ENCODE measurements at regions not wholly inside any gene's neighbourhood (a gene's known extent, or its start where the extent isn't known, plus 50 kb on each side); places are given as distances from the start of the nearest gene placed in this dataset.
"Not testable (repeated sequence)": the region's sequence is repeated elsewhere in the genome, so short reads cannot be mapped to it uniquely, and the experiment has no call there.

- no peak for DNase-seq
These were observed 195.5 kb downstream of the CDCA7 start for GRCh38 chr2:173550143-173550542.

- DNase-seq: no peak
These were observed 197.9 kb downstream of the CDCA7 start for GRCh38 chr2:173552531-173552930.

- no peak for DNase-seq
These were observed 198.9 kb downstream of the CDCA7 start for GRCh38 chr2:173553593-173553992.

- DNase-seq: peak in 1 of 2 experiments; percentile 41
These were observed 201.2 kb downstream of the CDCA7 start for GRCh38 chr2:173555833-173556232.

GRCh38 chr2:173556816-173557215, 202.1 kb downstream of the CDCA7 start:
- no peak for DNase-seq

GRCh38 chr2:173557497-173557896, 202.8 kb downstream of the CDCA7 start:
- DNase-seq: no peak

GRCh38 chr2:173567493-173567892, 212.8 kb downstream of the CDCA7 start:
- peak; percentile 41 to 75 for DNase-seq

- DNase-seq: peak in 1 of 2 experiments; percentile 36
These were observed 213.4 kb downstream of the CDCA7 start for GRCh38 chr2:173568054-173568453.

- DNase-seq: peak; percentile 20 to 75
These were observed 216.5 kb downstream of the CDCA7 start for GRCh38 chr2:173571021-173571821.

GRCh38 chr2:173571887-173572680, 217.4 kb downstream of the CDCA7 start:
- no peak for DNase-seq

- DNase-seq: no peak
These were observed 218.2 kb downstream of the CDCA7 start for GRCh38 chr2:173572848-173573247.

- DNase-seq: not testable (repeated sequence)
These were observed 219.1 kb downstream of the CDCA7 start for GRCh38 chr2:173573782-173574181.

- no peak for DNase-seq
These were observed 219.8 kb downstream of the CDCA7 start for GRCh38 chr2:173574324-173575112.

- no peak for DNase-seq
These were observed 223.9 kb downstream of the CDCA7 start for GRCh38 chr2:173578404-173579107.

- DNase-seq: no peak
These were observed 225.7 kb downstream of the CDCA7 start for GRCh38 chr2:173580351-173580750.

GRCh38 chr2:173580956-173581355, 226.3 kb downstream of the CDCA7 start:
- DNase-seq: peak in 1 of 2 experiments; percentile 26

GRCh38 chr2:173583196-173583595, 228.5 kb downstream of the CDCA7 start:
- DNase-seq: no peak

GRCh38 chr2:173584000-173584399, 229.3 kb downstream of the CDCA7 start:
- no peak for DNase-seq

GRCh38 chr2:173584676-173585458, 230.2 kb downstream of the CDCA7 start:
- DNase-seq: peak in 1 of 2 experiments; percentile 26

- no peak for DNase-seq
These were observed 234.3 kb downstream of the CDCA7 start for GRCh38 chr2:173588931-173589369.

- DNase-seq: no peak
These were observed 235.1 kb downstream of the CDCA7 start for GRCh38 chr2:173589604-173590275.

Measured in NCI-H446 (cell line).